K562 (cell line): ENCODE measurements at regions not wholly inside any gene's neighbourhood (a gene's known extent, or its start where the extent isn't known, plus 50 kb on each side); places are given as distances from the start of the nearest gene placed in this dataset.

ENCODE experiments used
- FUS ChIP-seq: fragments of 200-400 bp; formaldehyde crosslinking; optimal IDR thresholded peaks from 2 replicates; pipeline ENCODE3; 2017; ENCODE audit warnings: low read depth, low read length
- RBM25 ChIP-seq: fragments of 200-400 bp; formaldehyde crosslinking; IDR thresholded peaks from 2 replicates; pipeline ENCODE4 v1.6.1; 2018; ENCODE audit warnings: low read length, low read depth, moderate library complexity; ENCODE audit not compliant: severe bottlenecking
- ZNF165 ChIP-seq: fragments of 250-450 bp; sonication (Bioruptor Pico); IDR thresholded peaks from 2 replicates; pipeline ENCODE4 v1.4.0; 2020; ENCODE audit warnings: borderline replicate concordance
- TF ChIP-seq, protein P1 (sequence below): IDR thresholded peaks from 2 replicates; pipeline ENCODE4 v1.6.1; 2014; ENCODE audit warnings: antibody characterized with exemption

DNA sequence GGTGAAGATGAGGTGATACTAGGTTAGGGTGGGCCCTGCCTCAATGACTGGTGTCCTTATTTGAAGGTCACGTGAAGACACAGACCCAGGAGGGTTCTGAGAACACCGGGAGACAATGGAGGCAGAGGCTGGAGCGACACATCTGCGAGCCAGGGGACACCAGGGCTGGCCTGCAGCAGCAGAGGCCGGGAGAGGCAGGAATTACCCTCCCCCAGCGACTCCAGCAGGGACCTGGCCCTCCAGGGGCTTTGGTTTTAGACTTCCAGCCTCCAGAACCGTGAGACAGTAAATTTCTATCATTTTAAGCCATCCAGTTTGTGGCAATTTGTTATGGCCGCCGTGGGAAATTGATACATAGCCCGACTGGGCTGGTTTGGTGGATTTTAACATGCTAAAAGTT lies 152.2 kb downstream of the DNAJB6 start (continued):
- TF ChIP-seq FUS (no peak), RBM25 (no peak), ZNF165 (no peak)
- TF ChIP-seq, protein P1, sequence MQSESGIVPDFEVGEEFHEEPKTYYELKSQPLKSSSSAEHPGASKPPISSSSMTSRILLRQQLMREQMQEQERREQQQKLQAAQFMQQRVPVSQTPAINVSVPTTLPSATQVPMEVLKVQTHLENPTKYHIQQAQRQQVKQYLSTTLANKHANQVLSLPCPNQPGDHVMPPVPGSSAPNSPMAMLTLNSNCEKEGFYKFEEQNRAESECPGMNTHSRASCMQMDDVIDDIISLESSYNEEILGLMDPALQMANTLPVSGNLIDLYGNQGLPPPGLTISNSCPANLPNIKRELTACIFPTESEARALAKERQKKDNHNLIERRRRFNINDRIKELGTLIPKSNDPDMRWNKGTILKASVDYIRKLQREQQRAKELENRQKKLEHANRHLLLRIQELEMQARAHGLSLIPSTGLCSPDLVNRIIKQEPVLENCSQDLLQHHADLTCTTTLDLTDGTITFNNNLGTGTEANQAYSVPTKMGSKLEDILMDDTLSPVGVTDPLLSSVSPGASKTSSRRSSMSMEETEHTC: no peak
